Vagina (tissue), 2 donors: ENCODE measurements at regions not wholly inside any gene's neighbourhood (a gene's known extent, or its start where the extent isn't known, plus 50 kb on each side); places are given as distances from the start of the nearest gene placed in this dataset.

Source experiments
- DNase-seq, 2 donors: peaks; one replicate each; pipeline ENCODE4 v3.0.0-alpha.2; 2017; ENCODE audit errors: extremely low spot score in 2 of 2
- H3K27ac ChIP-seq: fragments of 200-600 bp; sonication (generic); one replicate; pipeline ENCODE4 v1.5.1; 2019
- H3K27me3 ChIP-seq: fragments of 200-600 bp; sonication (generic); one replicate; pipeline ENCODE4 v1.5.1; 2019
- H3K36me3 ChIP-seq, 2 donors: fragments of 200-600 bp; sonication (generic); one replicate each; pipeline ENCODE4 v1.5.1; 2017 to 2019
- H3K4me1 ChIP-seq: fragments of 200-600 bp; sonication (generic); one replicate; pipeline ENCODE4 v1.5.1; 2019
- H3K4me3 ChIP-seq, 2 donors: fragments of 200-600 bp; sonication (generic); 1 replicate in 1 of 2; 2 replicates in 1 of 2; pipeline ENCODE4 v1.5.1; 2016 to 2019
- H3K9me3 ChIP-seq: fragments of 200-600 bp; sonication (generic); one replicate; pipeline ENCODE4 v1.5.1; 2019
- CTCF ChIP-seq, 3 experiments: fragments of 450-650 bp in 2 of 3; fragments of 200-600 bp in 1 of 3; sonication (generic) in 1 of 3; IDR thresholded peaks; one replicate each; pipeline ENCODE4 v1.5.1; 2017 to 2019; ENCODE audit warnings: antibody characterized with exemption in 3 of 3, mild to moderate bottlenecking in 2 of 3, moderate library complexity in 2 of 3
- POLR2A ChIP-seq, 2 donors: fragments of 450-650 bp; IDR thresholded peaks; one replicate each; pipeline ENCODE4 v1.6.1; 2017; ENCODE audit warnings: antibody characterized with exemption in 2 of 2, mild to moderate bottlenecking in 2 of 2, moderate library complexity in 2 of 2
- POLR2AphosphoS5 ChIP-seq, 2 donors: sonication (generic); formaldehyde crosslinking; IDR thresholded peaks; one replicate each; pipeline ENCODE4 v1.9.0; 2017; ENCODE audit warnings: antibody characterized with exemption in 2 of 2, mild to moderate bottlenecking in 2 of 2, low read depth in 1 of 2; ENCODE audit not compliant: insufficient read depth in 1 of 2
- intact Hi-C: fragments of 100-400 bp; cut with DNase I; formaldehyde crosslinking; loops from one replicate; pipeline ENCODE4 v1.15.1; 2023

- Histone ChIP-seq H3K4me3 (no peak overlapping the region), H3K27me3 (no peaks in the 10 kb centered on the region), H3K27ac (no peak overlapping the region), H3K4me1 (no peaks in the 10 kb centered on the region), H3K36me3 (no peaks in the 10 kb centered on the region), H3K9me3 (no peaks in the 10 kb centered on the region)
- intact Hi-C loops, result no loop called here
- DNase-seq, result no peak
- TF ChIP-seq POLR2A (IDR thresholded peaks at IDR 0.05), result no peak
- no peak for TF ChIP-seq CTCF (IDR thresholded peaks at IDR 0.05)
- no peak for TF ChIP-seq POLR2AphosphoS5 (IDR thresholded peaks at IDR 0.05; ENCODE audit: insufficient read depth in 1 of 2, low read depth in 1 of 2)
These were observed 841.1 kb downstream of the CENPC start for GRCh38 chr4:66704243-66704642.

- no peak for TF ChIP-seq POLR2A (IDR thresholded peaks at IDR 0.05)
- TF ChIP-seq POLR2AphosphoS5 (IDR thresholded peaks at IDR 0.05; ENCODE audit: insufficient read depth in 1 of 2, low read depth in 1 of 2), result no peak
- no peak for TF ChIP-seq CTCF (IDR thresholded peaks at IDR 0.05)
- no peak overlapping the region for H3K4me3 ChIP-seq
- H3K36me3 ChIP-seq, result no peaks in the 10 kb centered on the region
- intact Hi-C loops, result no loop called here
- no peaks in the 10 kb centered on the region for H3K4me1 ChIP-seq
- H3K9me3 ChIP-seq, result no peaks in the 10 kb centered on the region
- no peaks in the 10 kb centered on the region for H3K27me3 ChIP-seq
- DNase-seq, result no peak
- H3K27ac ChIP-seq, result no peak overlapping the region
These were observed 850.6 kb downstream of the CENPC start for GRCh38 chr4:66694739-66695138.

- H3K36me3 ChIP-seq, result no peaks in the 10 kb centered on the region
- H3K27me3 ChIP-seq, result no peaks in the 10 kb centered on the region
- H3K9me3 ChIP-seq, result no peaks in the 10 kb centered on the region
- intact Hi-C loops, result no loop called here
- TF ChIP-seq POLR2A (IDR thresholded peaks at IDR 0.05) (no peak), CTCF (IDR thresholded peaks at IDR 0.05) (no peak), POLR2AphosphoS5 (IDR thresholded peaks at IDR 0.05; ENCODE audit: insufficient read depth in 1 of 2, low read depth in 1 of 2) (no peak)
- H3K4me1 ChIP-seq, result no peaks in the 10 kb centered on the region
- no peak overlapping the region for H3K4me3 ChIP-seq
- H3K27ac ChIP-seq, result no peak overlapping the region
- DNase-seq, result no peak
These were observed 851.6 kb downstream of the CENPC start for GRCh38 chr4:66693694-66694093.

GRCh38 chr4:66691101-66691500 is 854.2 kb downstream of the CENPC start:
- Histone ChIP-seq H3K4me3 (no peak overlapping the region), H3K27ac (no peak overlapping the region), H3K36me3 (no peaks in the 10 kb centered on the region), H3K4me1 (no peaks in the 10 kb centered on the region), H3K9me3 (no peaks in the 10 kb centered on the region), H3K27me3 (no peaks in the 10 kb centered on the region)
- no peak for DNase-seq
- intact Hi-C loops, result no loop called here
- no peak for TF ChIP-seq POLR2A (IDR thresholded peaks at IDR 0.05)
- TF ChIP-seq POLR2AphosphoS5 (IDR thresholded peaks at IDR 0.05; ENCODE audit: insufficient read depth in 1 of 2, low read depth in 1 of 2), result no peak
- no peak for TF ChIP-seq CTCF (IDR thresholded peaks at IDR 0.05)

GRCh38 chr4:66688674-66689073 is 856.6 kb downstream of the CENPC start:
- no peak overlapping the region for H3K4me3 ChIP-seq
- H3K4me1 ChIP-seq, result no peaks in the 10 kb centered on the region
- DNase-seq, result no peak
- TF ChIP-seq POLR2AphosphoS5 (IDR thresholded peaks at IDR 0.05; ENCODE audit: insufficient read depth in 1 of 2, low read depth in 1 of 2) (no peak), CTCF (IDR thresholded peaks at IDR 0.05) (no peak), POLR2A (IDR thresholded peaks at IDR 0.05) (no peak)
- H3K27ac ChIP-seq, result no peak overlapping the region
- intact Hi-C loops, result no loop called here
- H3K36me3 ChIP-seq, result no peaks in the 10 kb centered on the region
- no peaks in the 10 kb centered on the region for H3K9me3 ChIP-seq
- H3K27me3 ChIP-seq, result no peaks in the 10 kb centered on the region
